ENCODE measurements at regions not wholly inside any gene's neighbourhood (a gene's known extent, or its start where the extent isn't known, plus 50 kb on each side); places are given as distances from the start of the nearest gene placed in this dataset.

- Mint-ChIP-seq H3K4me3 (no peak overlapping the region), H3K27ac (no peak overlapping the region), H3K27me3 (no peaks in the 10 kb centered on the region), H3K9me3 (peaks cover 2 to 3% of the 10 kb centered on the region in 2 donors), H3K4me1 (peaks cover 0 to under 1% of the 10 kb centered on the region in 2 donors), H3K36me3 (peaks cover 0 to 2% of the 10 kb centered on the region in 2 donors)
- DNase-seq (no peak), ATAC-seq (replicated peaks) (peak; percentile 70 to 81)
Observed at GRCh38 chr16:31695667-31696066, 168.0 kb downstream of the AHSP start.

- H3K36me3 Mint-ChIP-seq: peaks cover 6% of the 10 kb centered on the region in 2 donors
- ATAC-seq (replicated peaks) (no peak), DNase-seq (no peak)
- peaks cover 10 to 16% of the 10 kb centered on the region in 2 donors for H3K4me1 Mint-ChIP-seq
- no peak overlapping the region for H3K27ac Mint-ChIP-seq
- H3K27me3 Mint-ChIP-seq: no peaks in the 10 kb centered on the region
- H3K9me3 Mint-ChIP-seq: peaks cover 0 to under 1% of the 10 kb centered on the region in 2 donors
- no peak overlapping the region for H3K4me3 Mint-ChIP-seq
Observed at GRCh38 chr16:31696968-31697743, 169.5 kb downstream of the AHSP start.

- peaks cover 12% of the 10 kb centered on the region in 2 donors for H3K36me3 Mint-ChIP-seq
- no peak overlapping the region for H3K27ac Mint-ChIP-seq
- no peak for DNase-seq
- H3K27me3 Mint-ChIP-seq: no peaks in the 10 kb centered on the region
- no peak for ATAC-seq (replicated peaks)
- H3K4me3 Mint-ChIP-seq: no peak overlapping the region
- H3K9me3 Mint-ChIP-seq: peaks cover 0 to 4% of the 10 kb centered on the region in 2 donors
- peaks cover 16 to 21% of the 10 kb centered on the region in 2 donors for H3K4me1 Mint-ChIP-seq
Observed at GRCh38 chr16:31697744-31698125, 170.0 kb downstream of the AHSP start.

- H3K27me3 Mint-ChIP-seq: no peaks in the 10 kb centered on the region
- ATAC-seq (replicated peaks) (no peak), DNase-seq (no peak)
- no peak overlapping the region for H3K27ac Mint-ChIP-seq
- H3K4me3 Mint-ChIP-seq: no peak overlapping the region
- H3K36me3 Mint-ChIP-seq: peaks cover 21 to 22% of the 10 kb centered on the region in 2 donors
- H3K9me3 Mint-ChIP-seq: peaks cover 0 to 4% of the 10 kb centered on the region in 2 donors
- peaks cover 16 to 27% of the 10 kb centered on the region in 2 donors for H3K4me1 Mint-ChIP-seq
Observed at GRCh38 chr16:31698901-31699300, 171.2 kb downstream of the AHSP start.

GRCh38 chr16:31699601-31700000, 171.9 kb downstream of the AHSP start:
- no peaks in the 10 kb centered on the region for H3K27me3 Mint-ChIP-seq
- H3K4me3 Mint-ChIP-seq: no peak overlapping the region
- H3K9me3 Mint-ChIP-seq: peaks cover 0 to 4% of the 10 kb centered on the region in 2 donors
- peaks cover 24 to 29% of the 10 kb centered on the region in 2 donors for H3K36me3 Mint-ChIP-seq
- peak overlapping the region; percentile 42 for H3K27ac Mint-ChIP-seq
- DNase-seq: no peak
- peaks cover 16 to 27% of the 10 kb centered on the region in 2 donors for H3K4me1 Mint-ChIP-seq
- no peak for ATAC-seq (replicated peaks)

GRCh38 chr16:31700200-31700529, 172.5 kb downstream of the AHSP start:
- Mint-ChIP-seq H3K4me3 (peak overlapping the region; percentile 75 to 93), H3K9me3 (peaks cover 0 to 4% of the 10 kb centered on the region in 2 donors), H3K4me1 (peaks cover 16 to 27% of the 10 kb centered on the region in 2 donors), H3K27me3 (no peaks in the 10 kb centered on the region), H3K36me3 (peaks cover 29 to 34% of the 10 kb centered on the region in 2 donors), H3K27ac (peak overlapping the region; percentile 80)
- DNase-seq (no peak), ATAC-seq (replicated peaks) (peak; percentile 81 to 86)

GRCh38 chr16:31700530-31701388, 172.8 kb upstream of the ZNF267 start:
- peaks cover 0 to 4% of the 10 kb centered on the region in 2 donors for H3K9me3 Mint-ChIP-seq
- peaks cover 16 to 27% of the 10 kb centered on the region in 2 donors for H3K4me1 Mint-ChIP-seq
- peaks cover 35 to 37% of the 10 kb centered on the region in 2 donors for H3K36me3 Mint-ChIP-seq
- H3K4me3 Mint-ChIP-seq: peak overlapping the region; percentile 75 to 93
- no peaks in the 10 kb centered on the region for H3K27me3 Mint-ChIP-seq
- ATAC-seq (replicated peaks) (peak; percentile 73), DNase-seq (peak; percentile 74)
- peak overlapping the region; percentile 91 for H3K27ac Mint-ChIP-seq

- peaks cover 0 to 4% of the 10 kb centered on the region in 2 donors for H3K9me3 Mint-ChIP-seq
- H3K36me3 Mint-ChIP-seq: peaks cover 41 to 47% of the 10 kb centered on the region in 2 donors
- H3K4me3 Mint-ChIP-seq: peak overlapping the region; percentile 75 to 93
- no peaks in the 10 kb centered on the region for H3K27me3 Mint-ChIP-seq
- no peak for ATAC-seq (replicated peaks)
- peaks cover 16 to 27% of the 10 kb centered on the region in 2 donors for H3K4me1 Mint-ChIP-seq
- DNase-seq: no peak
- H3K27ac Mint-ChIP-seq: peak overlapping the region; percentile 91
Observed at GRCh38 chr16:31701734-31702133, 171.9 kb upstream of the ZNF267 start.

GRCh38 chr16:31702796-31703195, 170.8 kb upstream of the ZNF267 start:
- Mint-ChIP-seq H3K27me3 (no peaks in the 10 kb centered on the region), H3K9me3 (peaks cover 0 to 4% of the 10 kb centered on the region in 2 donors), H3K4me3 (no peak overlapping the region), H3K36me3 (peaks cover 51 to 56% of the 10 kb centered on the region in 2 donors), H3K4me1 (peaks cover 16 to 27% of the 10 kb centered on the region in 2 donors), H3K27ac (no peak overlapping the region)
- DNase-seq: no peak
- no peak for ATAC-seq (replicated peaks)

- H3K4me3 Mint-ChIP-seq: no peak overlapping the region
- H3K36me3 Mint-ChIP-seq: peaks cover 57 to 64% of the 10 kb centered on the region in 2 donors
- H3K27me3 Mint-ChIP-seq: no peaks in the 10 kb centered on the region
- DNase-seq: no peak
- H3K4me1 Mint-ChIP-seq: peaks cover 16 to 27% of the 10 kb centered on the region in 2 donors
- no peak overlapping the region for H3K27ac Mint-ChIP-seq
- peaks cover 0 to 4% of the 10 kb centered on the region in 2 donors for H3K9me3 Mint-ChIP-seq
- ATAC-seq (replicated peaks): no peak
Observed at GRCh38 chr16:31703526-31704128, 170.0 kb upstream of the ZNF267 start.

GRCh38 chr16:31704138-31704537, 169.5 kb upstream of the ZNF267 start:
- Mint-ChIP-seq H3K4me3 (no peak overlapping the region), H3K27ac (no peak overlapping the region), H3K36me3 (peaks cover 60 to 69% of the 10 kb centered on the region in 2 donors), H3K27me3 (no peaks in the 10 kb centered on the region), H3K9me3 (peaks cover 0 to 4% of the 10 kb centered on the region in 2 donors), H3K4me1 (peaks cover 16 to 27% of the 10 kb centered on the region in 2 donors)
- ATAC-seq (replicated peaks) (no peak), DNase-seq (no peak)

- H3K4me1 Mint-ChIP-seq: peaks cover 16 to 27% of the 10 kb centered on the region in 2 donors
- no peaks in the 10 kb centered on the region for H3K27me3 Mint-ChIP-seq
- H3K9me3 Mint-ChIP-seq: peaks cover 0 to 4% of the 10 kb centered on the region in 2 donors
- ATAC-seq (replicated peaks) (no peak), DNase-seq (no peak)
- no peak overlapping the region for H3K4me3 Mint-ChIP-seq
- H3K27ac Mint-ChIP-seq: no peak overlapping the region
- peaks cover 66 to 80% of the 10 kb centered on the region in 2 donors for H3K36me3 Mint-ChIP-seq
Observed at GRCh38 chr16:31705371-31705770, 168.2 kb upstream of the ZNF267 start.

GRCh38 chr16:31706318-31706717, 167.3 kb upstream of the ZNF267 start:
- peaks cover 11 to 20% of the 10 kb centered on the region in 2 donors for H3K4me1 Mint-ChIP-seq
- no peak overlapping the region for H3K27ac Mint-ChIP-seq
- H3K9me3 Mint-ChIP-seq: peaks cover 0 to 4% of the 10 kb centered on the region in 2 donors
- no peak for DNase-seq
- no peak overlapping the region for H3K4me3 Mint-ChIP-seq
- H3K27me3 Mint-ChIP-seq: no peaks in the 10 kb centered on the region
- no peak for ATAC-seq (replicated peaks)
- H3K36me3 Mint-ChIP-seq: peaks cover 66 to 80% of the 10 kb centered on the region in 2 donors

- Mint-ChIP-seq H3K4me1 (peaks cover 6 to 17% of the 10 kb centered on the region in 2 donors), H3K4me3 (no peak overlapping the region), H3K27ac (no peak overlapping the region), H3K27me3 (no peaks in the 10 kb centered on the region), H3K9me3 (peaks cover 0 to 5% of the 10 kb centered on the region in 2 donors), H3K36me3 (peaks cover 62 to 77% of the 10 kb centered on the region in 2 donors)
- ATAC-seq (replicated peaks) (no peak), DNase-seq (no peak)
Observed at GRCh38 chr16:31706925-31707324, 166.7 kb upstream of the ZNF267 start.
